ENCODE measurements at regions not wholly inside any gene's neighbourhood (a gene's known extent, or its start where the extent isn't known, plus 50 kb on each side); places are given as distances from the start of the nearest gene placed in this dataset.

GRCh38 chr1:87278825-87279535 is 49.7 kb upstream of the LMO4 start:
- TF ChIP-seq CTCF (IDR thresholded peaks at IDR 0.05) (no peak), POLR2A (IDR thresholded peaks at IDR 0.05; ENCODE audit: low read depth) (no peak)

All from esophagus muscularis mucosa (tissue), 3 donors.